Nephron progenitor cell (in vitro differentiated cells): ENCODE measurements at regions not wholly inside any gene's neighbourhood (a gene's known extent, or its start where the extent isn't known, plus 50 kb on each side); places are given as distances from the start of the nearest gene placed in this dataset.

Experiments
- DNase-seq: peaks from one replicate; pipeline ENCODE4 v3.0.0; 2021
- H3K27ac Mint-ChIP-seq: 2 replicates; pipeline ENCODE4 v1.8.0; 2021; ENCODE audit warnings: mild to moderate bottlenecking, moderate library complexity, mixed read lengths
- H3K27me3 Mint-ChIP-seq: 2 replicates; pipeline ENCODE4 v1.8.0; 2021; ENCODE audit warnings: mild to moderate bottlenecking, low read depth, mixed read lengths; ENCODE audit not compliant: poor library complexity
- H3K36me3 Mint-ChIP-seq: 2 replicates; pipeline ENCODE4 v1.8.0; 2021; ENCODE audit warnings: low read depth, mixed read lengths
- H3K4me1 Mint-ChIP-seq: 2 replicates; pipeline ENCODE4 v1.8.0; 2021; ENCODE audit warnings: mixed read lengths
- H3K4me3 Mint-ChIP-seq: 2 replicates; pipeline ENCODE4 v1.8.0; 2021; ENCODE audit warnings: mild to moderate bottlenecking, moderate library complexity, mixed read lengths
- H3K9me3 Mint-ChIP-seq: 2 replicates; pipeline ENCODE4 v1.8.0; 2021; ENCODE audit warnings: mild to moderate bottlenecking, moderate library complexity, mixed read lengths
- CTCF ChIP-seq: fragments of 200-600 bp; sonication (generic); IDR thresholded peaks from 2 replicates; pipeline ENCODE4 v1.5.0; 2021; ENCODE audit warnings: antibody characterized with exemption

GRCh38 chr5:39598661-39599248, 174.0 kb upstream of the DAB2 start:
- no peak for TF ChIP-seq CTCF
- no peak for DNase-seq
- peaks cover 4% of the 10 kb centered on the region for H3K9me3 Mint-ChIP-seq
- H3K4me3 Mint-ChIP-seq = no peak overlapping the region
- H3K27ac Mint-ChIP-seq = no peak overlapping the region
- no peaks in the 10 kb centered on the region for H3K36me3 Mint-ChIP-seq
- H3K27me3 Mint-ChIP-seq = peaks cover 5% of the 10 kb centered on the region
- no peaks in the 10 kb centered on the region for H3K4me1 Mint-ChIP-seq

GRCh38 chr5:39588179-39588578, 163.4 kb upstream of the DAB2 start:
- Mint-ChIP-seq H3K4me1 (no peaks in the 10 kb centered on the region), H3K9me3 (no peaks in the 10 kb centered on the region), H3K36me3 (no peaks in the 10 kb centered on the region), H3K4me3 (no peak overlapping the region), H3K27me3 (peaks cover 4% of the 10 kb centered on the region), H3K27ac (no peak overlapping the region)
- no peak for TF ChIP-seq CTCF
- no peak for DNase-seq

- Mint-ChIP-seq H3K4me3 (no peak overlapping the region), H3K27ac (no peak overlapping the region), H3K27me3 (peaks cover 4% of the 10 kb centered on the region), H3K4me1 (no peaks in the 10 kb centered on the region), H3K36me3 (no peaks in the 10 kb centered on the region), H3K9me3 (no peaks in the 10 kb centered on the region)
- DNase-seq = no peak
- TF ChIP-seq CTCF = no peak
Observed at GRCh38 chr5:39587675-39588074, 162.9 kb upstream of the DAB2 start.

GRCh38 chr5:39586185-39586584, 161.4 kb upstream of the DAB2 start:
- no peaks in the 10 kb centered on the region for H3K36me3 Mint-ChIP-seq
- no peaks in the 10 kb centered on the region for H3K9me3 Mint-ChIP-seq
- no peak for DNase-seq
- H3K27ac Mint-ChIP-seq = no peak overlapping the region
- no peak overlapping the region for H3K4me3 Mint-ChIP-seq
- H3K4me1 Mint-ChIP-seq = no peaks in the 10 kb centered on the region
- no peaks in the 10 kb centered on the region for H3K27me3 Mint-ChIP-seq
- no peak for TF ChIP-seq CTCF

- Mint-ChIP-seq H3K27ac (no peak overlapping the region), H3K4me1 (no peaks in the 10 kb centered on the region), H3K9me3 (no peaks in the 10 kb centered on the region), H3K36me3 (no peaks in the 10 kb centered on the region), H3K27me3 (no peaks in the 10 kb centered on the region), H3K4me3 (no peak overlapping the region)
- no peak for TF ChIP-seq CTCF
- no peak for DNase-seq
Observed at GRCh38 chr5:39584927-39585326, 160.1 kb upstream of the DAB2 start.

- H3K36me3 Mint-ChIP-seq = no peaks in the 10 kb centered on the region
- H3K27me3 Mint-ChIP-seq = no peaks in the 10 kb centered on the region
- H3K9me3 Mint-ChIP-seq = no peaks in the 10 kb centered on the region
- DNase-seq = no peak
- H3K27ac Mint-ChIP-seq = no peak overlapping the region
- H3K4me3 Mint-ChIP-seq = no peak overlapping the region
- no peaks in the 10 kb centered on the region for H3K4me1 Mint-ChIP-seq
- TF ChIP-seq CTCF = no peak
Observed at GRCh38 chr5:39580702-39581453, 156.1 kb upstream of the DAB2 start.
